OCI-LY7 (cell line): ENCODE measurements at regions not wholly inside any gene's neighbourhood (a gene's known extent, or its start where the extent isn't known, plus 50 kb on each side); places are given as distances from the start of the nearest gene placed in this dataset.

Experiments
- BruUV-seq: library from RNA; stranded (reverse); fragments of 400-500 nt; replicated peaks from 2 replicates; lab custom pipeline; 2021; lab: Mats Ljungman, UMichigan
- CTCF ChIA-PET: fragments of 300-600 bp; sonication (Branson Sonifier 250); formaldehyde crosslinking; loops from one replicate; lab custom pipeline; 2022; ENCODE audit warnings: antibody characterized with exemption; ENCODE audit not compliant: unreplicated experiment; lab: Charles Lee
- POLR2A ChIA-PET: fragments of 300-600 bp; sonication (Branson Sonifier 250); formaldehyde crosslinking; loops from one replicate; lab custom pipeline; 2022; ENCODE audit warnings: antibody characterized with exemption; lab: Charles Lee
- DNase-seq: peaks from one replicate; pipeline ENCODE4 v3.0.0-alpha.2; 2015; ENCODE audit warnings: low spot score
- H2AFZ ChIP-seq: fragments of 200-600 bp; sonication (generic), shearing (Covaris generic); 2 replicates; pipeline ENCODE4 v1.6.1; 2014; ENCODE audit warnings: mild to moderate bottlenecking, antibody characterized with exemption, low read length, moderate library complexity
- H3K27ac ChIP-seq: fragments of 200-600 bp; sonication (generic); 2 replicates; pipeline ENCODE4 v1.5.1; 2014; ENCODE audit warnings: mixed run types, low read depth, mild to moderate bottlenecking, moderate library complexity, low read length, inconsistent platforms; ENCODE audit not compliant: poor library complexity, severe bottlenecking
- H3K36me3 ChIP-seq: fragments of 200-600 bp; sonication (generic); 2 replicates; pipeline ENCODE4 v1.6.1; 2014; ENCODE audit warnings: mild to moderate bottlenecking, antibody characterized with exemption, low read length, moderate library complexity, mixed read lengths; ENCODE audit not compliant: insufficient read depth
- H3K4me1 ChIP-seq: fragments of 200-600 bp; sonication (generic); 2 replicates; pipeline ENCODE4 v1.5.1; 2014; ENCODE audit warnings: mild to moderate bottlenecking, low read length; ENCODE audit not compliant: insufficient read depth, poor library complexity, severe bottlenecking
- H3K4me2 ChIP-seq: fragments of 200-600 bp; sonication (generic); 2 replicates; pipeline ENCODE4 v1.6.1; 2014; ENCODE audit warnings: mild to moderate bottlenecking, low read length
- H3K4me3 ChIP-seq: fragments of 200-600 bp; sonication (generic); 2 replicates; pipeline ENCODE4 v1.5.1; 2014; ENCODE audit warnings: mild to moderate bottlenecking, low read depth, low read length; ENCODE audit not compliant: poor library complexity, severe bottlenecking
- H3K79me2 ChIP-seq: fragments of 200-600 bp; sonication (generic); 2 replicates; pipeline ENCODE4 v1.6.1; 2016; ENCODE audit warnings: low read depth, mild to moderate bottlenecking, low read length, moderate library complexity, mixed read lengths; ENCODE audit not compliant: insufficient read depth
- H3K9me2 ChIP-seq: fragments of 200-600 bp; sonication (generic); 2 replicates; pipeline ENCODE4 v1.6.1; 2016; ENCODE audit warnings: mild to moderate bottlenecking, low read length, mixed read lengths; ENCODE audit not compliant: insufficient read depth
- H3K9me3 ChIP-seq: fragments of 200-600 bp; sonication (generic); 2 replicates; pipeline ENCODE4 v1.6.1; 2014; ENCODE audit warnings: mild to moderate bottlenecking, mixed run types, low read length, mixed read lengths
- H4K20me1 ChIP-seq: fragments of 200-600 bp; sonication (generic); 2 replicates; pipeline ENCODE4 v1.6.1; 2014; ENCODE audit warnings: mild to moderate bottlenecking, antibody characterized with exemption, low read length, moderate library complexity, mixed read lengths; ENCODE audit not compliant: insufficient read depth
- EZH2phosphoT487 ChIP-seq: fragments of 200-600 bp; sonication (generic); IDR thresholded peaks from 2 replicates; pipeline ENCODE4 v1.6.1; 2018; ENCODE audit warnings: low read depth, borderline replicate concordance, mild to moderate bottlenecking, mixed run types, antibody characterized with exemption, low read length, moderate library complexity, mixed read lengths
- intact Hi-C: fragments of 100-400 bp; cut with micrococcal nuclease; formaldehyde crosslinking; loops from one replicate; pipeline ENCODE4 v1.10.0; 2022; ENCODE audit not compliant: unreplicated experiment
- TF ChIP-seq, protein P1 (sequence below): fragments of 200-600 bp; sonication (generic); conservative IDR thresholded peaks from 2 replicates; pipeline ENCODE4 v1.5.1; 2014; ENCODE audit warnings: mild to moderate bottlenecking, antibody characterized with exemption, low read length, moderate library complexity, mixed read lengths

DNA sequence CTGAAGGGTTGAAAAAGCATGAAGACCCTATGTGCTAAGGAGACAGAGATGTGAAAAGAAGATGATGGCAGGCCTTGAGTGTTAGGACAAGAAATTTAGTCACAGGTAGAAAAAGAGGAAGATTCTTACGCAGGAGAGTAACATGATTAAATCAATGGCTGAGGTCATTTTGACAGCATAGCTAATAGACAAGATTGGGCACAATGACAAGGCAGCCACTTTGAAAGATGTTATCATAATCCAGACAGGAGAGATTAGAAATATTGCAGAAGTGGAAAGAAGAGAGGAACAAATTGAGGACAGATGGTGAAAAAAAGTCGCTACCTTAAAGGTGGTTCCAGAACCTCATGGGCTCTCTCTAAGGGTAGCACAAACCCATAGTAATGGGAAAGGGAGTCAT lies 228.8 kb upstream of the DDHD1 start:
- no peaks in the 10 kb centered on the region for H3K36me3 ChIP-seq
- H3K4me3 ChIP-seq, result no peak overlapping the region
- H3K9me2 ChIP-seq, result no peaks in the 10 kb centered on the region
- no peak overlapping the region for H2AFZ ChIP-seq
- CTCF ChIA-PET, result no interaction called here
- no peak for DNase-seq
- H3K4me2 ChIP-seq, result no peak overlapping the region
- no peaks in the 10 kb centered on the region for H3K9me3 ChIP-seq
- H3K4me1 ChIP-seq, result no peaks in the 10 kb centered on the region
- POLR2A ChIA-PET, result no interaction called here
- intact Hi-C loops, result no loop called here
- H4K20me1 ChIP-seq, result no peaks in the 10 kb centered on the region
- H3K79me2 ChIP-seq, result no peaks in the 10 kb centered on the region
- no peak overlapping the region for H3K27ac ChIP-seq
- TF ChIP-seq, protein P1, sequence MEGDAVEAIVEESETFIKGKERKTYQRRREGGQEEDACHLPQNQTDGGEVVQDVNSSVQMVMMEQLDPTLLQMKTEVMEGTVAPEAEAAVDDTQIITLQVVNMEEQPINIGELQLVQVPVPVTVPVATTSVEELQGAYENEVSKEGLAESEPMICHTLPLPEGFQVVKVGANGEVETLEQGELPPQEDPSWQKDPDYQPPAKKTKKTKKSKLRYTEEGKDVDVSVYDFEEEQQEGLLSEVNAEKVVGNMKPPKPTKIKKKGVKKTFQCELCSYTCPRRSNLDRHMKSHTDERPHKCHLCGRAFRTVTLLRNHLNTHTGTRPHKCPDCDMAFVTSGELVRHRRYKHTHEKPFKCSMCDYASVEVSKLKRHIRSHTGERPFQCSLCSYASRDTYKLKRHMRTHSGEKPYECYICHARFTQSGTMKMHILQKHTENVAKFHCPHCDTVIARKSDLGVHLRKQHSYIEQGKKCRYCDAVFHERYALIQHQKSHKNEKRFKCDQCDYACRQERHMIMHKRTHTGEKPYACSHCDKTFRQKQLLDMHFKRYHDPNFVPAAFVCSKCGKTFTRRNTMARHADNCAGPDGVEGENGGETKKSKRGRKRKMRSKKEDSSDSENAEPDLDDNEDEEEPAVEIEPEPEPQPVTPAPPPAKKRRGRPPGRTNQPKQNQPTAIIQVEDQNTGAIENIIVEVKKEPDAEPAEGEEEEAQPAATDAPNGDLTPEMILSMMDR, result no peak
- no peak for TF ChIP-seq EZH2phosphoT487
- no TSS peak for BruUV-seq

DNA sequence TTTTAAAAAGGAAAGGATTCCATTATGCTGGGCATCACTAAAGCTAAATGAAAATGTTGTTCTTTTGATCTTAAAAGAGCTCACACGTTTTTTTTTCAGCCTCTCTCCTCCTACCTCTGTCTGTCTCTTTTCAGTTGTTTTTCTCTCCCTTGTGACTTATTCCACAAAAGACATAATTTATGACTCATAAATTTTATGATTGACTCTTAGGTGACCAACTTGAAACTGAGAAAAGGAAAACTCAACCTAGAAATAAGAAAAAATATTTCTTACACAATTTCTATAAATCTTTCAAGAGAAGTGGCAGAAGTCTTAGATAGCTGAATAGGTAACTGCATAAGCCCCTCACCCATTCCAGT lies 227.7 kb upstream of the DDHD1 start:
- no peak for TF ChIP-seq EZH2phosphoT487
- TF ChIP-seq, protein P1, result no peak
- H3K9me3 ChIP-seq, result no peaks in the 10 kb centered on the region
- no peaks in the 10 kb centered on the region for H3K9me2 ChIP-seq
- BruUV-seq, result no TSS peak
- no peak overlapping the region for H3K4me2 ChIP-seq
- DNase-seq, result no peak
- H3K79me2 ChIP-seq, result no peaks in the 10 kb centered on the region
- no peak overlapping the region for H3K27ac ChIP-seq
- H3K4me1 ChIP-seq, result no peaks in the 10 kb centered on the region
- H3K36me3 ChIP-seq, result no peaks in the 10 kb centered on the region
- intact Hi-C loops, result no loop called here
- ChIA-PET POLR2A (interaction anchor here (0.6 kb wide), 1 partner anchor 1496 kb away, joined by 3 read pairs; no protein-coding TSS in a partner anchor), CTCF (no interaction called here)
- no peak overlapping the region for H2AFZ ChIP-seq
- H4K20me1 ChIP-seq, result no peaks in the 10 kb centered on the region
- H3K4me3 ChIP-seq, result no peak overlapping the region

DNA sequence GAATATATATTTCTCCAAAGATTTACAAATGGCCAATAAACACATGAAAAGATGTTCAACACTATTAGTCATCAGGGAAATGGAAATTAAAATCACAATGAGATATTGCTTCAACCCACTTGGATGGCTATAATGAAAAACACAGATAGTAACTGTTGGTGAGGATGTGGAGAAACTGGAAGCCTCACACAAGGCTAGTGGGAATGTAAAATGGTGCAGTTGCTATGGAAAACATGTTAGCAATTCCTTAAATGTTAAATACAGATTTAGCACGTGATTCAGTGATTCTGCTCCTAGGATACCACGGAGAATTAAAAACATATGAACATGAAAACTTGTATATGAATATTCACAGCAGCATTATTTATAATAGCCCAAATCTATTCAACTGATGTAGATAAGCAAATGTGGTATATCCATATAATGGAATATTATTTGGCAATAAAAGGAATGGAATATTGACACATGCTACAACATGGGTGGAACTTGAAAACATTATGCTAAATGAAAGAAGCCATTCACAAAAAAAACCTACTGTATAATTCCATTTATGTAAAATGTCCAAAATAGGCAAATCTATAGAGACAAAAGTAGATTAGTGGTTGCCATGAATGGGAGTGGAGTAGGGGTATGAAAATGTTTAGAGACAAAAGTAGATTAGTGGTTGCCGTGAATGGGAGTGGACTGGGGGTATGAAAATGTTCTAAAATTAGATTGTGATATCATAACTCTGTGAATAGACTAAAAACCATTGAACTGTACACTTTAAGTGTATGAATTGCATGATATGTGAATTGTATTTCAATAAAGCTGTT lies 227.1 kb upstream of the DDHD1 start:
- no peak overlapping the region for H3K4me2 ChIP-seq
- H3K4me1 ChIP-seq, result no peaks in the 10 kb centered on the region
- DNase-seq, result no peak
- no peak overlapping the region for H2AFZ ChIP-seq
- TF ChIP-seq, protein P1, result no peak
- no peak for TF ChIP-seq EZH2phosphoT487
- ChIA-PET POLR2A (interaction anchor here (0.7 kb wide), 1 partner anchor 165 kb away, joined by 3 read pairs; no protein-coding TSS in a partner anchor), CTCF (no interaction called here)
- no peaks in the 10 kb centered on the region for H3K9me2 ChIP-seq
- intact Hi-C loops, result no loop called here
- H3K27ac ChIP-seq, result no peak overlapping the region
- H4K20me1 ChIP-seq, result no peaks in the 10 kb centered on the region
- H3K79me2 ChIP-seq, result no peaks in the 10 kb centered on the region
- no peaks in the 10 kb centered on the region for H3K36me3 ChIP-seq
- H3K4me3 ChIP-seq, result no peak overlapping the region
- no peaks in the 10 kb centered on the region for H3K9me3 ChIP-seq
- no TSS peak for BruUV-seq
